Colon (tissue), 2 donors: ENCODE measurements at regions not wholly inside any gene's neighbourhood (a gene's known extent, or its start where the extent isn't known, plus 50 kb on each side); places are given as distances from the start of the nearest gene placed in this dataset.

Experiments used
- FAIRE-seq: peaks from 2 replicates; lab custom pipeline; 2012; peaks lifted over from hg19 to GRCh38; lab: Jason Lieb, UNC
- donor health status: control.
- donor health status: control.

DNA sequence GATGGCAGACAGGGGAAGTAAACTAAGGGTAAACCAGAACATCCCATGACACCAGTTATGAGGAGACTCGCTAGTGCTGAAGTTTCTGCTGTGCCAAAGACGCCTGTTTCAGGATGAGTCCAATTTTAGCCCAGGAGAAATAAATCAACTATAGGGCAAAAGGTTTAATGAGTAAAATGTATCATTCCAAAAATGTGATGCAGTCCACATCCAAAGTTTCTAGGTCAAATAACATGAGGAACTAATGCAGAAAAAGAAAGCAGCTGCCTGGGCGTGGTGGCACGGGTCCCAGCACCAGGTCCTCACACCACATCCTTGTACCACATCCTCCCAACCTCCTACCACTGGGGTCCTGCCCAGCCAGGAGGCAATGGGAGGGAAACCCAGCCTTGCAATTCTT, 126.9 kb upstream of the CTAGE1 start:
- FAIRE-seq: no peak

DNA sequence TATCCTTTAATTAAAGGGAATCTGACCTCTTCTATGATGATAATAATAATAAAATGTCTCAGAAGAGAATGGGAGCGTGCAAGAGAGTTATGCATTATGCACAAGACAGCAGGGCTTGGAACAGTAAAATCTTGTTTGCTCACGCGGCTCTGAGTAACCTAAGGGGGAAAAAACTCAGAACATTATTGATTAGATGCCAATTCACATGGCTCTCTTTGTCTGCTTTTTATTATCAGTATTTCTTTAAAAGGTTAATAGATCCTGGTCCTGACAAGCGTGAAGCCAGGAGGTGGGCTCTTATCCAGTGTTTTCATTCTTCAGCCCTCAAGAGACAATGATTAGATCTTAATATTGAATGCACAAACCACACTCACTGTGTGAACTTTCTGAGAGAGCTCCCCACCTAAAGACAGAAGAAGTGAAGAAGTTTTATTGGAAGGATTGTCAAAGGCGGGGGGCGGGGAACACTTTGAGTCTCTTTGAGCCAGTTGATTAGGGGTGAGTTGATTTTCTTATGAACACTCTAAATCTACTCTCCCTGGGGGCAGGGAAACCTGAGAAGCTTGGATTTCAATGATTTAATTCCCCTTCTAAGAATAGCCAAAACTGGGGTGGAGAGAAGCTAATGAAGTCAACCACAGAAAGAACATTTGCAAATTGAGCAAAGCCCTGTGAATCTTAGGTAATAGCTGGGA, 127.5 kb upstream of the CTAGE1 start:
- no peak for FAIRE-seq

DNA sequence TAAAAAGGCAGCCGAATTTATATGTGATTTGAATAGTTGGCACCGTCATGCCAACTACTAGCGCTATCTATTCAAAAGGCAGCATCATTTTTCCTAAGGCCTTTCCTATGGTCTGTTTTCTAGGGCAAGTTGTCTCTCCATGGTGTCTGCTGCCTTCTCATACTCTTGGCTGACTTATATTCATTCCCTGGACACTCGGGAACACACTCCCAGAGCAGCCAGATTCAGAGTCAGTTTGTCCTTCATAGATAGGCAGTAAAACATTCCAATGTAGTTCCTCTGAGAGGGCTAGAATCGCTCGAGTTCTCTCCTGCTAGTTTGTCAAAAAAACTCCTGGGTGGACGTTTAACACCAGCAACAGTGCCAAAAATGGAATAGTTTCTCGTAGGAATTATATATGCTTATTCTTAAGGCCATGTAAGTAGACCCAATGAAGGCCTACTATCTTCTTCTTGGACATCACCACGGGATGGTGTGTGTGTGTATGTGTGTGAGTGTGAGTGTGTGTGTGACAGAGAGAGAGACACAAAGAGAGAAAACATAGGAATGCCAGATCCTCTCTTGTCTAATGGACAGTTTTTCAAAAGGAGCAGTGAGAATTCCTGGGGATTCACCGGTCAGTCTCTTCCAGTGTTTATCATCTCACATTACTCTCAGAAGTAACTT, 129.3 kb upstream of the CTAGE1 start:
- no peak for FAIRE-seq

DNA sequence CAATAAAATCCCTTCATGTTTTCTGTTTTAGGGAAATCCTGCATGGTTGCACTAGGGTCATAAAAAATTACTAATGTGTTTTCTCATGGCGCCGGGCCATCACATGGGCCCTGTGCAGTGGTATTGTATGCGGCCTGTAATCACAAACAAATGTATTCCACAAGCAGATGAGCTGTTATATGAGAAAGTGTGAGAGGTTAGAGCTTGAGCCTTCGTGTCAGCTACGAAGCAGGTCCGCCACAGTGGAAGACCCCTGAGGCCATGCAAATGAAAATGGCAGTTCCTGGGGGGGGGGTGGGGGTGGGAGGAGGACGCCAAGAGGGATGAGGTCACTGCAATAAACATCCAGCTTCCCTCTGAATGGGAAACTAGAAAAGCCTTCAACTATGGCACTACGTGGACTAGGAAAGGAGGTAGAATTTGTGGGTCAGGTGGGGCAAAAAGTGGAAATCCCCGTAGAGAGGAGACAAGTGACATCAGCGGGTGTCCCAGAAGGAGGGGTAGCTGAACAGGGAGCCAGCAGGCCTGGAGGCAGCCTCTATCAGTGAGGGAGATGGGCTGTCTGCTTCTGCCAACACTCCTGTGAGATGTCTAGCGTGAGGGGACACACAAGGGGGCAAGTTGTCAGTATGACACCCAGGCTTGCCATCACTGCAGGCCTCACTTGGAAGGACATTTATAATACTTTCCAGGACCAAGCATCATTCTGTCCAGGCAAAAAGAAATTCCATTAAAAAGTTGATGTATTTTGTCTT, 130.3 kb upstream of the CTAGE1 start:
- no peak for FAIRE-seq

DNA sequence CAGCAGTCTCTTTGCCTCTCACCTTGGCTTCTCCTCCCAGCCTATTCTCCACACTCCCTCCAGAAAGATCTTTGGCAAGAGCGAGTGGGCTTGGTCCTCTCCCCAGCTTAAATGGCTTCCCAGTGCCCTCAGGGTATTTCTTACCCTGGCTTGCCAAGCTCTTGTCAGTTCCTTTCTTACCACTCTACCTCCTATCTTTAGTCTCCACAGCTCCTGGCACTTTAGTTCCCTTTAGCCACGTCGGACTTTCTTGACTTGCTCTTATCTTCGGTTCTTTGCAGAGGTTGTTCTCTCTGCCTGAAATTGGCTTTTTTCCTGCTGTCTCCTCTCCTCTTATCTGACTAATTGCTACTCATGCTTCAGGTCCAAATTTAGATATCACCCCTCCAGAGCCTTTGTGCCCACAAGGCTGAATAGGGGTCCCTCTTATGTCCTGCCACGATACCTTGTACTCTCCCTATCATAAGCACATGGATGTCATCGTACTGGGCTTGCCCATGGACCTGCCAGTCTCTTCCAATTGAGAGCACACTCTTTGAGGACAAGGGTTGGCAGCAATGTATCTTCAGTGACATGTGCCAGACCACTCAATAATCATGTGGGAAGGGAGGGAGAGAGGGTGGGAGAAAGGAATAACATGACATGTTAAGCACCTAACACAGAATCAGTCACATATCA, 131.7 kb upstream of the CTAGE1 start:
- FAIRE-seq: no peak

DNA sequence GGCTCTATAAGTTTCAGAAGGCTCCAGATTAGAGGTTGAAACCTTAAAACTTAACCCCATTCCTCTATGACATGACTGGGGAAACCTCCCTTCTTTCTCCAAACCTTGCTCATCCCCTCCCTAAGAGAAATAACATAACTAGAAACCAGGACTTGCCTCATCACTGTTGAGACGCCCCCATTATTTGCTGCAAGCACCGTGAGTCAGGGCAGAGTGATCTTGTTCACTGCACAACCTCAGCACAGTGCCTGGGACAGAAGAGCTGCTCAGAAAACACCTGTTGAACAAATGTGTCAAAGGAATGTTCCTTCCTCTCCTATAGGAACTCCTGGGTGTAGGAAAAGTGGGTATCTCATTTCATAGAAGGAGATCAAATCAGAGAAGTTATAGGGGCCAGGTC, 132.7 kb upstream of the CTAGE1 start:
- no peak for FAIRE-seq

DNA sequence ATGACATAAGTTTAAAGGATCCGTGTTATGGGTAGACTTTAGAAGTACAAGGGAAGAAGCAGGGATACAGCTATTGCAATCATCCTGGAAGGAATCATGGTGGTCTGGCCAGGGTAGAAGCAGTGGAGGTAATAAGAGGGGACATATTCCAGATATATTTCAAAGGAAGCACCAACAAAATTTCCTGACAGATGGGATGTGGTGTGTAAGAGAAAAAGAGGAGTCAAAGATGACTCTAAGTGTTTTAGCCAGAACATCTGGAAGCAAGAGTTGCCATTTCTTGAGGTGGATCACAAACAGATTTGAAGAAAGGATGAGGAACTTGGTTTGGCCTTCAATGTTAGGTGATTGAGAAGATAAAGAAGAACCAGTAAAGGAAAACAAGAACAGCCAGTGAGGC, 133.1 kb upstream of the CTAGE1 start:
- no peak for FAIRE-seq

DNA sequence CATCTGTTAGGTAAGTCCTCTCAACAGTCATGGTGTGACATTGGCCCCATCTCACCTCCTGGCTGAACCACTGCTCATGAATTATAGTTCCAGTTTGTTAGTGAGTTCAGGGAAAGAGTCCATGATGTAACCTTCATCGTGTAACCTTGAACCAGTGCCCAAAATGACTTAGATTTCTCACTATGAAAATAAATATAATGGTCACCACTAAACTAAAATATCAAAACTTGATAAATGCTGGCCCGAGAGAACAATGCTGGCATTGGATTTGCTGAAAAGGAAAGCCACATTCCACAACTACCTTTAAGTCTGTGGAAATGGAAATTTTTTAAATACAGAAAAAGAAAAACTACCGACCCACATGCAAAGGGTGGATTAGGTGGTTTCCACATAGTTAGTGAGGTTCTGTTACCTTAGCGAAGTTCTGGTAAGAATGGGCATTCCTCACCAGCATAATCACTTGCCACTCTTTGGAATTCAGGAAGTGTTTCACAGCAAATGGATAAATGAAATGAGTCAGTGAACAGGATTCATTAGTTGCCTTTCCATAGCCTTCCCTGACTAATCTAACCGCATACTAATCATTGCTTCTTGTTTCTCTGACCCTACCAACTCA, 133.9 kb upstream of the CTAGE1 start:
- FAIRE-seq: no peak

DNA sequence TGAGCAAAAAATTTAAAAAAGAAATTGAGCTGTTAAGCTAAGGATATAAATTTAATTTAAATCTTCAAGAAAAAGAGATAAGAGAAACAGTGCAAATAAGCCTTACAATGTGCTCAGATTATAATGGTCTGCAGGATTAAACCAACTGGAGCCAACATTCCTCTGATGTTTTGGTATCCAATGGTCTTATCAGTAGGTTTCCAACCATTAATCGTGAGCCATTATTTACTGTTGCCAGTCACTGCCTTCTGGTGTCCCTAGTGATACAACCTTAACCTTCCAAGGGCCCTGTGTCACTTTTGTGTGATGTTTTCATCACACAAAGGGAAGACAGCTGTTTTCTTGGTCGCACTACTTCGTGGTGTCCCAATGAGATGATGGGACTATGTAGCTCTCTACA, 134.5 kb upstream of the CTAGE1 start:
- no peak for FAIRE-seq

DNA sequence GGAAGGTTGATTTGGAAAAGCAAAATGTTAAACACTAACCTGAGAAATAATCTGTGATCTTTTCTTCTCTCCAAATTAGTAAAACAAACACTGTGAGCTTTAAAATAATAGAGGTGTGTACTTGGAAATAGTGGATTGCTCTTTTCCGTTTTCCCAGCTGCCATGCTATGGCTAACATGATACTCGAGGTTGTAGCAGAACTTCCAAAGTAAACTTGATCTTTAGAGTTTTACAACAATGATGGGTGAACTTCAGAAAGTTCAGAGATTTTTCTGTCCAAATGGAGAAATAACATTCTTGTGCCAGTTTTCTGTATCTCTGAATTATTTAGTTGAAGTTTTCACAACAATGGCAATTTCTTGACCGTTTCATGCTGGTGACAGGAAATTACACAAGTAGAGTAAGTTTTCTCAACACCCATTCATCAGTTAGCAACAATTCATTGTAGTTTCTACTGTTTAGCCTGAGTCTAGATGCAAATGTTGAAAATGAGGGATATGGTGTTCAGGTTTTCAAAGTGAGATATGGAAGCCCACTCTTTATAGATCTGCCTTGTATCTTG, 135.3 kb upstream of the CTAGE1 start:
- FAIRE-seq: no peak

DNA sequence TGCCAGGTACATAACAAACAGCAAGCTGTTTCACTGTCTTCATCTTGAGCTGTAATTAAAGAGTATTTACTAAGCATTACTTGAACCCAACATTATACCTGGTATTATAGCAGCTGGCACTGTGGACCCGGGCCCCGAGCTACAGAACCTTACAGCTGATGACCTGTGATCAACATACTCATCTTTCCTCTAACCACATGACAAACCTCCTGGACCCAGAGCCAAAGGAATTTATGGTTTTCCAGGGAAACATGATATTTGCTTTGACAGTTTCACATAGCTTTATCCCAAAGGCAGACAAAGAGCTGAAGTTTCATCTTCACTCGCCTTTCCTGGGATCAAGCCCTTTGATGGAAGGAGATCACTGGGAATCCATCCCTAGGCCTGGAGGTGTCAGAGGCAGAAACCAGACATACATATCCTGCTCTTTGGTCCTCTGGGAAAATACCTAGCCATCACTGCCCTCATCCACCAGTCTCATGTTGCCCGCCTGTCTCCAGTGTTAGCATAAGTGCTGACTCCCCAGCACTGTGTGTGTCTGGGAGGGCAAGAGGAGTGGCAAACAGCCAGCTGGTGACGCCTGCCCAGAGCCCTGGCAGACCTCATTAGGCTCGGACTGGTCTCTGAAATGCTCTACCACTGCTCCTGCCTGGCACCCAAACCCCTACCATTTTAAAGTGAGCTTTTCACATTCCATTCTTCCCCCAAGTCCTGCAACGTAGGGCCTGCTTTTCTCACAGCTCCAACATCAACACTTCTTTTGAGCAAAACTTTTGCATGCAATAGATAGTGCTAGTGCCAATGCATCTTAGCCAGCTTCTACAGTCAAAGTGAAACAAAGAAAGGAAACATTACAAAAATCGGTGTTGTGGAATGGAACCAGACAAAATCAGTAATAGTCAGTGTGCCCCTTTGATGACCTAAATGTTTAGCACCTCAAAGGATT, 138.8 kb upstream of the CTAGE1 start:
- no peak for FAIRE-seq

DNA sequence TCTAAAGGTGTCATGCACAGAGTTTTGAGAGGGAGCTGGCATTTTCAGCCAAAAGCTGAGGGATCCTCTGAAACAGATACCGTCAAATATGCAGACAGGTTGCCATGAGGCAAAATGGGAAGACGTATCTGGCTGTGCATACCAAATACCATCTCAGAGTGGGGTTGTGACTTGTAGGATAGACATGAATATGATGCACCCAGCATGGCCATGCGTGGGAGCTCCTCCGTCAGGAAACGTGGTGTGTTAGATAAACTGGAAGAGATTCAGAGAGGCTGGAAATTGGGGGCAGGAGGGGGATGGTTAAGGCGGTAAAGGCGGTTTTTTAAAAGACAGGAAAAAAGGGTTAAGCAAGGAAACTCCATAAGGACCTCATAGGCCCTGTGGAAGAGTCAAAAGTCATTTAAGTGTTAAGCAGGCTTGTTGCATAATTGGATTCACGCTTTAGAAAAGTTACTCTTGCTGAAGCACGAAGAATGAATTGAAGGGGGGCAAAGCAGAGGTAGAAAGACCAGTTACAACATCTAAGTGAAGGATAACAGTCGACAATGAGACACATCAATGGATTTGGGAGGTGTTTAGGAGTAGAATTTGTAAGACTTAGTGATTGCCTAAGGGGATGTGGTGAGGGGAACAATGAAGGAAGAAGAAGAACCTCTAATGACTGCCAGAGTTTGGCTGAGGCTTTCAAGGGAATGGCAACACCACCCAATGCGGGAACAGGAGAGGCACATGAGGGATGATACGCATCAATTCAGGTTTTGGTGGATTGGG, 139.6 kb upstream of the CTAGE1 start:
- FAIRE-seq: no peak

DNA sequence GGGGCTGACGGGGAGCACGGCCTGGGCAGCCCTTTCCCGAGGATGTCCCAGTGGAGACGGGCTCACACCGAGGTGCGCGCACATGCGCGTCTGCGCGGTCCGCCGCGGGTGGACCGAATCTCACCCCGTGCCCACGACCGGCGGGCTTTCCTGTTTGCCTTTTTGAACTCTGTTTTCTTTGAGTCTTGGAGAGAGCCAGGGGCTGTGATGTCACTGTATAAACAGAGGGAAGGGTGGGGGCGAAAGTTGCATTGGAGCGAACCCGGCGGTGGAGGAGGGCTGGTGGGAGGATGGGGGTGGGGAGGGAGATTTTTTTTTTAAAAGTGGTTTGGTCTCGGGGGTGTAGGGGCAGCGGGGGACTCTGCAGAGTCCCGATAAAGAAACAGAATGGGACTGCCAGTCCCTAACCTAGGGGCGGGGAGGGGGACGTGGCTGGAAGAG, 141.2 kb upstream of the CTAGE1 start:
- FAIRE-seq: no peak

DNA sequence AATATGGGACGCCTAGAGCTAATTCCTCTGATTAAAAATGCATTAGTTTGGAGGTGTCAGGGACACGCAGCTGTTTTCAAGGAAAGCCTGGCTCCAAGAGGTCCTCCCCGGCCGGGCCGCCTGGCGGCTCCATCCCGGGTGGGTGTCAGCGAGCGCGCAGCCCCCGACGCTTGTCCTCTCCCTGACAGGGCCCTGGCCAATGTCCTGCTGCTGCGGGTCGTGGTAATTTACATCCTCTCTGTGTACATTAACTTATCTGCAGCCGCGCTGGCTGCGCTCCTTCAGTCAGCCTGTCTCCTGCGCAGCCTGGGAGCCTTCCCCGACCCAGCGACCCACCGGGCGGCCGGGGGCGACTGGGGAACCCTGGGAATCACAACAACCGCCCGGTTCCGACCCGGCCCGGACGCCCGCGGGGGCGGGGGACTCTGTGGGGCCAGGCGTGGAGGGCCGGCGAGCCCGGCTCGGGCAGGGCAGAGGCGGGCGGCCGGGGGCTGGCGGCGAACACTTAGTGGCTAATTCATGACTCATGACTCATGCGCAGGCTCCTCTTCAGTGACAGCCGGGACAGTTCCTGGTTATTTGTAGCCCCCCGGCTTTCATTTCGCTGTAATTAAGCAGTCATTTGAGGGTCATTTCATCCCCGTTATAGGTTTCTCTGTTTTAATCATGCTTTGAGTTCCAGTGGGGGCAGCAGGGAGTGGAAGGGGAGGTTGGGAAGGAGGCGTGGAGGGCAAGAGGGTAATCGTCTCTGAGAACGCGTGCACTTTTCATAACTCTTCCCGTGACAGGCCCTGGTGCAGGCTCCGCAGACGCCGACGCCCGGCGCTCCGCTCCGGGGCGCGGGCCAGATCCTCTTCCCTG, 141.9 kb upstream of the CTAGE1 start:
- FAIRE-seq: no peak

DNA sequence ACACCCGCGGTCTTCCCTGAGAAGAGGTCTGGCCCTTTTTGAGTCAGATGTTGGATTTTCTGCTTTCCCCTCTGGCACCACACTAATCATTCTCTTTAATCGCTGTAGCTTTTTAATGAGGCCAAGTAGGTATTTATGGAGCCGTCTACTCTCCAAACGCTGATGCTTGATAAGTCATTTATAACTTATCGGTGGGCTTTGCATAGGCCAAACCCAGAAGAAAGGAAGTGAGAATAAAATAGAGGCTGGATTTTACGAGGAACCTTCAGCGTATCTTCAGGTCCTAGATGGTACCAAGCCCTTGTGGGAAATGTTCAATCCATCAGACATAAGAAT, 142.5 kb upstream of the CTAGE1 start:
- FAIRE-seq: no peak

DNA sequence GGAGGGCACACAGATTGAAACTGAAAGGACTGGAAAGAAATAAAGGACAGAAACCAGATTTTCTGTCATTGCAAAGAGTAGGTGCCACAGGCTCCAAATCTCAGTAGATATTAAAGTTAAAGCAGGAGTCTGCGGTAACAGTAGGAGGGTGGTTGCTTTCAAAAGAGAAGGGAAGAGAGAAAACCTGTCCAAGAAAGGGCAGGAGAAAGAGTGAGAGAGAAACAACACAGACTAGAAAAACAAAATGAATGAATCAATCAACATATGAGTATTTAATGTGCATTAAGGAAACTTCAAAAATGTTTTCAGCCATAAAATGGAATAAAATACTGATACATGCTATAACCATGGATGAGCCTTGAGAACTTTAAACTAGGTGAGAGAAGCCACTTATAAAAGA, 143.1 kb upstream of the CTAGE1 start:
- no peak for FAIRE-seq

DNA sequence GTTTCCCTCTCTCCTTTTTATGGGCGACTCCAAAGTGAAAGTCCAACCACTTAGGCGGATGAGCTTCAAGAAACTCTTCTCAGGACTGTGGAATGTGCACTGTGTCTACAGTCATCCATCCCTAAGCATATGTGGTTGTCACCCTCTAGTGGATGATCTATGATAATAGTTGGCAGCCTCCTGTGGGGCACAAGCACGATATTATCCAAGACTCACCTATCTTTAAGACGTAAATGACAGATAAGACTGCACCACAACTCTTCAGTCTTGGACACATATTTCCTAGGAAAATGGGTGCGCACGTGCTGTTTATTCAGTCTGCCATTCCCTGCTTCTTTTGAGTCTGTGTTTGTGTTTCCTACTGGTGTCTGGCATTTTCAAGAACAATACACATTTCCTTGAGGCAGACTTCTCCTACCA, 145.5 kb upstream of the CTAGE1 start:
- FAIRE-seq: no peak

DNA sequence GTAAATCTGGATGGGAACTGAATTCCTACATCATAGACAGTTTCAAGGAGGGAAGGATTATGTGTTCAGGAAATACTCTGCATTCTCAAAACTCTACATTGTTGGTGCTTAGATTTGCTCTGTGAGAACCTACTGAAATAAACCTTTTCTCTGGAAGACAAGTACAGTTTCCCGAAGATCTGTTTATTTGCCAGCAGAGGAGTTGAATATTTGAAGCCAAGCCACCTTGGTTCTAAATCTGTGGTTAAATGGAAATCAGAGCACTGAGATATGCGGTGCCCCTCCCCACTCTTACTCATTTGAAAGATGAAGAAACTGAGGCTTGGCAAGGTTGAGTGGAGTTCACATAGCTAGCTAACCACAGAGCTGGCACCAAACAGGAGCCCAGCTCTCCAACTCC, 146.3 kb upstream of the CTAGE1 start:
- no peak for FAIRE-seq
